Activated CD8-positive, alpha-beta T cell treated with anti-CD3 and anti-CD28 coated beads for 36 hours (primary cell): ENCODE measurements at regions not wholly inside any gene's neighbourhood (a gene's known extent, or its start where the extent isn't known, plus 50 kb on each side); places are given as distances from the start of the nearest gene placed in this dataset.

Experiments used
- ATAC-seq: fragments of 200-7000 bp; cut with Tn5 transposase; one replicate; pipeline ENCODE4 v1.10.0; 2021; ENCODE audit warnings: mild to moderate bottlenecking, moderate library complexity
- CTCF ChIA-PET: fragments of 350-600 bp; sonication (Branson Sonifier 250); formaldehyde crosslinking; loops from one replicate; lab custom pipeline; 2021; ENCODE audit warnings: antibody characterized with exemption; lab: Charles Lee
- POLR2A ChIA-PET: fragments of 350-600 bp; sonication (Branson Sonifier 250); formaldehyde crosslinking; loops from one replicate; lab custom pipeline; 2021; ENCODE audit warnings: antibody characterized with exemption; lab: Charles Lee
- DNase-seq: peaks from one replicate; pipeline ENCODE4 v3.0.0-alpha.2; 2020
- H3K27ac Mint-ChIP-seq: one replicate; pipeline ENCODE4 v1.8.0; 2021; ENCODE audit warnings: mild to moderate bottlenecking, mixed read lengths
- H3K27me3 Mint-ChIP-seq: one replicate; pipeline ENCODE4 v1.8.0; 2021; ENCODE audit warnings: mixed read lengths
- H3K36me3 Mint-ChIP-seq: one replicate; pipeline ENCODE4 v1.8.0; 2021; ENCODE audit warnings: low read depth, mixed read lengths
- H3K4me1 Mint-ChIP-seq: one replicate; pipeline ENCODE4 v1.8.0; 2021; ENCODE audit warnings: low read depth, mixed read lengths
- H3K4me3 Mint-ChIP-seq: one replicate; pipeline ENCODE4 v1.8.0; 2021; ENCODE audit warnings: mild to moderate bottlenecking, moderate library complexity, mixed read lengths
- H3K9me3 Mint-ChIP-seq: one replicate; pipeline ENCODE4 v1.8.0; 2021; ENCODE audit warnings: mixed read lengths
- CTCF ChIP-seq: fragments of 200-600 bp; IDR thresholded peaks from one replicate; pipeline ENCODE4 v1.8.0; 2022; ENCODE audit warnings: antibody characterized with exemption, mild to moderate bottlenecking
- intact Hi-C: fragments of 100-400 bp; cut with micrococcal nuclease; formaldehyde crosslinking; loops from one replicate; pipeline ENCODE4 v1.10.0; 2022

GRCh38 chr7:114229246-114229645 lies 185.4 kb upstream of the FOXP2 start:
- Mint-ChIP-seq H3K4me3 (no peak overlapping the region), H3K27me3 (no peaks in the 10 kb centered on the region), H3K27ac (no peak overlapping the region), H3K36me3 (no peaks in the 10 kb centered on the region), H3K4me1 (no peaks in the 10 kb centered on the region), H3K9me3 (no peaks in the 10 kb centered on the region)
- POLR2A ChIA-PET: no interaction called here
- no peak for ATAC-seq
- TF ChIP-seq CTCF: no peak
- intact Hi-C loops: no loop called here
- CTCF ChIA-PET: no interaction called here
- no peak for DNase-seq

DNA sequence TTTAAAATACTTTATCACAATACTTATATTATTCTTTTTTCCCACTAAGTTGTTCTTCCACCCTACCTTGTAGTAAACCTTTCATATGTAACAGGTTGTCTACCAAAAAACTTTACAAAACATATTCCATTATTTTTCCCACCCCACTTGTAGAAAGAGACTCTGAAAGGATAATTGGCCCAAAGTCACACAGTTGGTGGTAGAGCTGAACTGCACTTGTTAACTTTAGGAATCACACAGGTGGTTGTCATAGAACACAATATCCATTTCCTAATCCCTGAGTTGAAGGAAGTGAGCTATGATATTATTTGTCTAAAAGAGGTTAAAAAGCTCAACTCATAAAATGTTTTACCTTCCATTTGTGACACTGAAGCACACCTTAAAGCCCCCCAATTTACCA lies 188.8 kb upstream of the FOXP2 start:
- no peak for DNase-seq
- no peak for ATAC-seq
- no peak overlapping the region for H3K27ac Mint-ChIP-seq
- H3K4me3 Mint-ChIP-seq: no peak overlapping the region
- ChIA-PET POLR2A (no interaction called here), CTCF (no interaction called here)
- no peaks in the 10 kb centered on the region for H3K27me3 Mint-ChIP-seq
- no peak for TF ChIP-seq CTCF
- no peaks in the 10 kb centered on the region for H3K4me1 Mint-ChIP-seq
- H3K36me3 Mint-ChIP-seq: no peaks in the 10 kb centered on the region
- H3K9me3 Mint-ChIP-seq: no peaks in the 10 kb centered on the region
- intact Hi-C loops: no loop called here

DNA sequence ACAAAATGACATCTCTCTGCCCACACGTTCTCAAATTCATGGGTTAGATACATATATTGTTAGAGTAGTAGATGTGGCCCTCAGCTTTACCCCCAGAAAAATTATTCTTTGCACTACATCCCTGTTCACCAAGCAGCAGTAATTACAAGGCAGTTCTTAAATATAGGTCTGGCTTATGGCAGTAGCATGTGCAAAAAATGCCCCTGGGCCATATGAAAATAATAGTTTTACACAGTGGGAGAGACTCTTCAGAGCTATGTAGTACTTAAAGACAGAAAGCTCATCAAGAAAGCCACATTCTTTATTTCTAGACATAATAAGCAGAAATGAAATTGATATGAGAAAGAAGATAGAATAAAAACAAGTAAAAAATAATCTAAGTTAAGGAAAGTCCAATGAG lies 196.3 kb upstream of the FOXP2 start:
- Mint-ChIP-seq H3K27me3 (peaks cover 1% of the 10 kb centered on the region), H3K9me3 (no peaks in the 10 kb centered on the region), H3K4me3 (no peak overlapping the region), H3K36me3 (no peaks in the 10 kb centered on the region), H3K4me1 (no peaks in the 10 kb centered on the region), H3K27ac (no peak overlapping the region)
- DNase-seq (no peak), ATAC-seq (no peak)
- CTCF ChIA-PET: interaction anchor here (0.6 kb wide), 1 partner anchor 1962 kb away, joined by 3 read pairs; no protein-coding TSS in a partner anchor
- intact Hi-C loops: no loop called here
- POLR2A ChIA-PET: no interaction called here
- no peak for TF ChIP-seq CTCF

- ATAC-seq: no peak
- no peak for TF ChIP-seq CTCF
- intact Hi-C loops: no loop called here
- ChIA-PET CTCF (no interaction called here), POLR2A (no interaction called here)
- Mint-ChIP-seq H3K27ac (no peak overlapping the region), H3K4me1 (no peaks in the 10 kb centered on the region), H3K36me3 (no peaks in the 10 kb centered on the region), H3K9me3 (no peaks in the 10 kb centered on the region), H3K4me3 (no peak overlapping the region), H3K27me3 (peaks cover 1% of the 10 kb centered on the region)
- DNase-seq: no peak
Measured at GRCh38 chr7:114217026-114217806, 197.4 kb upstream of the FOXP2 start.

DNA sequence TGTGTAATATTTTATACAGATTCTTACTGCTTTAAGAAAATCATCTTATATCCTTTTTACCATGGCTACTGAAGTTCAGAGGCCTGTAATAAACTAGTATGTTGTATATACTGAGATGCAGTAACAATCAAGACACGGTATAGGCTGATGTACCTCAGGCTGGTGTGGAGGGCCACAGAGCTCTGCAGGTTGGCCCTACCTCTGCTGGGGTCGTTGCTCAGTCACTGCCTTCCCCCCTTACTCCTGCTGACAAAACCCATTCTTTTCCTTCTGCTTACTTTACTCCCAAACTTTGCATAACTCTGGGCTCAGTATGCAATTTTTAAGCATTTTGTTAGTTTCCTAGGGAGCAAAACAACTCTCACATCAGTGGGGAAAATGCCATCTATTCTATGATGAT lies 200.1 kb upstream of the FOXP2 start:
- Mint-ChIP-seq H3K27ac (no peak overlapping the region), H3K4me1 (no peaks in the 10 kb centered on the region), H3K27me3 (no peaks in the 10 kb centered on the region), H3K4me3 (no peak overlapping the region), H3K36me3 (no peaks in the 10 kb centered on the region), H3K9me3 (no peaks in the 10 kb centered on the region)
- POLR2A ChIA-PET: no interaction called here
- intact Hi-C loops: no loop called here
- CTCF ChIA-PET: no interaction called here
- no peak for DNase-seq
- TF ChIP-seq CTCF: no peak
- no peak for ATAC-seq
